ENCODE measurements at regions not wholly inside any gene's neighbourhood (a gene's known extent, or its start where the extent isn't known, plus 50 kb on each side); places are given as distances from the start of the nearest gene placed in this dataset.

GRCh38 chr12:18923721-18924120, 185.8 kb downstream of the CAPZA3 start:
- TF ChIP-seq, protein P1, sequence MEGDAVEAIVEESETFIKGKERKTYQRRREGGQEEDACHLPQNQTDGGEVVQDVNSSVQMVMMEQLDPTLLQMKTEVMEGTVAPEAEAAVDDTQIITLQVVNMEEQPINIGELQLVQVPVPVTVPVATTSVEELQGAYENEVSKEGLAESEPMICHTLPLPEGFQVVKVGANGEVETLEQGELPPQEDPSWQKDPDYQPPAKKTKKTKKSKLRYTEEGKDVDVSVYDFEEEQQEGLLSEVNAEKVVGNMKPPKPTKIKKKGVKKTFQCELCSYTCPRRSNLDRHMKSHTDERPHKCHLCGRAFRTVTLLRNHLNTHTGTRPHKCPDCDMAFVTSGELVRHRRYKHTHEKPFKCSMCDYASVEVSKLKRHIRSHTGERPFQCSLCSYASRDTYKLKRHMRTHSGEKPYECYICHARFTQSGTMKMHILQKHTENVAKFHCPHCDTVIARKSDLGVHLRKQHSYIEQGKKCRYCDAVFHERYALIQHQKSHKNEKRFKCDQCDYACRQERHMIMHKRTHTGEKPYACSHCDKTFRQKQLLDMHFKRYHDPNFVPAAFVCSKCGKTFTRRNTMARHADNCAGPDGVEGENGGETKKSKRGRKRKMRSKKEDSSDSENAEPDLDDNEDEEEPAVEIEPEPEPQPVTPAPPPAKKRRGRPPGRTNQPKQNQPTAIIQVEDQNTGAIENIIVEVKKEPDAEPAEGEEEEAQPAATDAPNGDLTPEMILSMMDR (IDR thresholded peaks at IDR 0.05), result no peak
- TF ChIP-seq POLR2A (IDR thresholded peaks at IDR 0.05), result no peak
